ENCODE measurements at regions not wholly inside any gene's neighbourhood (a gene's known extent, or its start where the extent isn't known, plus 50 kb on each side); places are given as distances from the start of the nearest gene placed in this dataset.

DNA sequence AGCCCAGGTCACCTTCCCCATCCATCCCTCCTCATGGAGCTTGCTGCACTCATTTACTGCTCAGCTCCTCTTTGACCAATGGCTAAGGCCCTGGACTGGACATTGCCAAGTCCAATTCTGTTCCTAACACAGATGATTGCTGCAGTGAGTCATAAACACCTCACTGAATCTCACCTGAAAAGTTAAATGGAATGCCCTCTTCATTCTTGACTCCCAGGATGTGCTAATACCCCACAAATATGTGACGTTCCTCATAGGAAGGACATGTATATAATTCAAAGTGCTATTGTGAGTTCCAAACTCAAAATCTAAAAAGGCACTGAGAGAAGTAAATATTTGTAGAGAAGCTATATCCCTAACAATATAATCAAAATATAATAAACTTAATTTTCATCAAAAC is 73.5 kb upstream of the DLX6 start:
- no peaks in the 10 kb centered on the region for H3K9me3 ChIP-seq (ENCODE audit: control insufficient read depth, insufficient read depth, low read length)
- WGBS, 2 experiments (ENCODE audit: extremely low coverage in 2 of 2, insufficient read length in 1 of 2): no CpG with 5 or more reads among the region's 1 CpG
- H3K27me3 ChIP-seq (ENCODE audit: control insufficient read depth, insufficient read depth, low read length): no peaks in the 10 kb centered on the region
- ChIA-PET CTCF (no interaction called here), POLR2A (ENCODE audit: unreplicated experiment) (no interaction called here)
- H3K27ac ChIP-seq (ENCODE audit: insufficient read depth, low read length): no peak overlapping the region
- H4K20me1 ChIP-seq (ENCODE audit: insufficient read depth, low read length): no peaks in the 10 kb centered on the region
- dilution Hi-C loops (cut with HindIII; ENCODE audit: low sequenced_read_pairs, unreplicated experiment): no loop called here
- H3K18ac ChIP-seq (ENCODE audit: low read depth, low read length): no peak overlapping the region
- intact Hi-C loops (cut with micrococcal nuclease): no loop called here
- H3K9me1 ChIP-seq (ENCODE audit: insufficient read depth, low read length): no peaks in the 10 kb centered on the region
- no peak overlapping the region for H2BK120ac ChIP-seq (ENCODE audit: low read depth, low read length)
- H2BK15ac ChIP-seq (ENCODE audit: low read depth, low read length): no peak overlapping the region
- no peak overlapping the region for H3K4me2 ChIP-seq (ENCODE audit: low read depth, low read length)
- H3K9ac ChIP-seq (ENCODE audit: low read depth, low read length): no peak overlapping the region
- H3K4ac ChIP-seq (ENCODE audit: low read depth, low read length): no peak overlapping the region
- no peak overlapping the region for H2BK5ac ChIP-seq (ENCODE audit: low read depth, low read length, poor library complexity, severe bottlenecking)
- no peak overlapping the region for H2AK9ac ChIP-seq (replicated peaks; ENCODE audit: low read depth, low read length, poor library complexity)
- BruUV-seq (replicated peaks): no TSS peak
- no peaks in the 10 kb centered on the region for H3K36me3 ChIP-seq (ENCODE audit: control insufficient read depth, insufficient read depth, low read length)
- no peak overlapping the region for H4K8ac ChIP-seq (ENCODE audit: low read depth in 2 of 2, low read length in 2 of 2)
- no peak overlapping the region for H3K56ac ChIP-seq (ENCODE audit: extremely low read depth, insufficient read depth, low read length)
- no peak overlapping the region for H2BK20ac ChIP-seq (ENCODE audit: low read depth, low read length)
- H3K14ac ChIP-seq (replicated peaks; ENCODE audit: low read depth, low read length): no peak overlapping the region
- in situ Hi-C loops (cut with MboI; ENCODE audit: low sequenced_read_pairs): no loop called here
- H3K79me1 ChIP-seq (ENCODE audit: low read depth in 1 of 2, low read length in 2 of 2): no peaks in the 10 kb centered on the region
- no peak for ATAC-seq (ENCODE audit: low read depth)
- H3K4me3 ChIP-seq (ENCODE audit: insufficient read depth, low read depth, low read length): no peak overlapping the region
- H4K91ac ChIP-seq (ENCODE audit: insufficient read depth, low read depth, low read length): no peak overlapping the region
- H3K4me1 ChIP-seq (ENCODE audit: control insufficient read depth, insufficient read depth, low read length): no peaks in the 10 kb centered on the region
- H2AFZ ChIP-seq (replicated peaks; ENCODE audit: low read length, poor library complexity): no peak overlapping the region
- H3K23ac ChIP-seq (ENCODE audit: low read depth, low read length): no peak overlapping the region
- no peak overlapping the region for H2AK5ac ChIP-seq (ENCODE audit: low read depth, low read length)
- TF ChIP-seq FOS (IDR thresholded peaks at IDR 0.05; ENCODE audit: low read depth, low read length) (no peak), MXI1 (IDR thresholded peaks at IDR 0.05; ENCODE audit: borderline replicate concordance, low read depth, low read length) (no peak), RAD21 (IDR thresholded peaks at IDR 0.05; ENCODE audit: low read length) (no peak), CHD1 (IDR thresholded peaks at IDR 0.05; ENCODE audit: low read depth, low read length) (no peak), CEBPB (IDR thresholded peaks at IDR 0.05; ENCODE audit: low read depth, low read length) (no peak), POLR2A (IDR thresholded peaks at IDR 0.05; ENCODE audit: low read depth, low read length) (no peak)
- TF ChIP-seq, protein P1, sequence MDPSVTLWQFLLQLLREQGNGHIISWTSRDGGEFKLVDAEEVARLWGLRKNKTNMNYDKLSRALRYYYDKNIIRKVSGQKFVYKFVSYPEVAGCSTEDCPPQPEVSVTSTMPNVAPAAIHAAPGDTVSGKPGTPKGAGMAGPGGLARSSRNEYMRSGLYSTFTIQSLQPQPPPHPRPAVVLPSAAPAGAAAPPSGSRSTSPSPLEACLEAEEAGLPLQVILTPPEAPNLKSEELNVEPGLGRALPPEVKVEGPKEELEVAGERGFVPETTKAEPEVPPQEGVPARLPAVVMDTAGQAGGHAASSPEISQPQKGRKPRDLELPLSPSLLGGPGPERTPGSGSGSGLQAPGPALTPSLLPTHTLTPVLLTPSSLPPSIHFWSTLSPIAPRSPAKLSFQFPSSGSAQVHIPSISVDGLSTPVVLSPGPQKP (IDR thresholded peaks at IDR 0.05; ENCODE audit: borderline replicate concordance, low read depth, low read length): no peak
- TF ChIP-seq, protein P2, sequence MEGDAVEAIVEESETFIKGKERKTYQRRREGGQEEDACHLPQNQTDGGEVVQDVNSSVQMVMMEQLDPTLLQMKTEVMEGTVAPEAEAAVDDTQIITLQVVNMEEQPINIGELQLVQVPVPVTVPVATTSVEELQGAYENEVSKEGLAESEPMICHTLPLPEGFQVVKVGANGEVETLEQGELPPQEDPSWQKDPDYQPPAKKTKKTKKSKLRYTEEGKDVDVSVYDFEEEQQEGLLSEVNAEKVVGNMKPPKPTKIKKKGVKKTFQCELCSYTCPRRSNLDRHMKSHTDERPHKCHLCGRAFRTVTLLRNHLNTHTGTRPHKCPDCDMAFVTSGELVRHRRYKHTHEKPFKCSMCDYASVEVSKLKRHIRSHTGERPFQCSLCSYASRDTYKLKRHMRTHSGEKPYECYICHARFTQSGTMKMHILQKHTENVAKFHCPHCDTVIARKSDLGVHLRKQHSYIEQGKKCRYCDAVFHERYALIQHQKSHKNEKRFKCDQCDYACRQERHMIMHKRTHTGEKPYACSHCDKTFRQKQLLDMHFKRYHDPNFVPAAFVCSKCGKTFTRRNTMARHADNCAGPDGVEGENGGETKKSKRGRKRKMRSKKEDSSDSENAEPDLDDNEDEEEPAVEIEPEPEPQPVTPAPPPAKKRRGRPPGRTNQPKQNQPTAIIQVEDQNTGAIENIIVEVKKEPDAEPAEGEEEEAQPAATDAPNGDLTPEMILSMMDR (conservative IDR thresholded peaks at IDR 0.05; ENCODE audit: low read depth, low read length): no peak
- DNase-seq: no peak
- H4K5ac ChIP-seq (ENCODE audit: low read depth, low read length): no peak overlapping the region
